ENCODE measurements at regions not wholly inside any gene's neighbourhood (a gene's known extent, or its start where the extent isn't known, plus 50 kb on each side); places are given as distances from the start of the nearest gene placed in this dataset.
"Not testable (repeated sequence)": the region's sequence is repeated elsewhere in the genome, so short reads cannot be mapped to it uniquely, and the experiment has no call there.

DNA sequence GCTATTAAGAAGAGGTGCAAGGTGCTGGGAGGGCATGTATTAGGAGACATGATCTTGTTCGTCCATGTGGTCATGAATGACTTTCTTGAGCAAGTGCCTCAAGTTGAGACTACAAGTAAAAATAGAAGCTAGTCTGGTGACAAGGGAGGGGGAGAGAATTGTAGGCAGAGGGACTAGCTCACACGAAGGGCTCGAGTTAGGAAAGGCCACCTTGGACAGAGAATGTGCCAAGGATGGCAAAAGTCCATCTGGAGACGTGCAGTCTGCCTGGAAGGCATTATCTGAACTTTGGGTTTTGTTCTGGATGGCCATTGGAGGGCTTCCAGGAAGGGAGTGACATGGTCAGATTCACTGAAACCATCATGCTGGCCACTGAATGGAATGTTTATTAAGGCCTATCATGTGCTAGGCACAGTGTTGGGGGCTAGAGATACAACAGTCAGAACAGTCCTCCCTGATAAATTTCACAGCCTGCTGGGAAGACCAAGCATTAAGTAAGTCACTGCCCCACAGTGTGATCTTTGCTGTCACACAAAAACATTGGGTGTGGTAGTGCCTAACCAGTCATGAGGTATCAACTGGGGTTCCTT lies 251.3 kb upstream of the NBPF12 start:
- H3K4me3 ChIP-seq (ENCODE audit: low read length in 3 of 3); H3K9me3 ChIP-seq (ENCODE audit: control insufficient read depth in 2 of 3, insufficient read depth in 1 of 3, low read length in 3 of 3); DNase-seq; H3K27ac ChIP-seq (ENCODE audit: low read depth in 2 of 2, low read length in 2 of 2); intact Hi-C loops (cut with DNase I); H3K9ac ChIP-seq (ENCODE audit: low read length in 3 of 3); FAIRE-seq; H3K36me3 ChIP-seq (ENCODE audit: control insufficient read depth in 2 of 3, insufficient read depth in 3 of 3, low read length in 3 of 3); H3K27me3 ChIP-seq (ENCODE audit: control insufficient read depth, insufficient read depth, low read length); H3K4me1 ChIP-seq (ENCODE audit: control insufficient read depth in 2 of 3, insufficient read depth in 2 of 3, low read depth in 1 of 3, low read length in 3 of 3): not testable (repeated sequence)

- H3K9me3 ChIP-seq (ENCODE audit: control insufficient read depth in 2 of 3, insufficient read depth in 1 of 3, low read length in 3 of 3); H3K4me3 ChIP-seq (ENCODE audit: low read length in 3 of 3); H3K4me1 ChIP-seq (ENCODE audit: control insufficient read depth in 2 of 3, insufficient read depth in 2 of 3, low read depth in 1 of 3, low read length in 3 of 3); FAIRE-seq; H3K27me3 ChIP-seq (ENCODE audit: control insufficient read depth, insufficient read depth, low read length); DNase-seq; H3K36me3 ChIP-seq (ENCODE audit: control insufficient read depth in 2 of 3, insufficient read depth in 3 of 3, low read length in 3 of 3); H3K27ac ChIP-seq (ENCODE audit: low read depth in 2 of 2, low read length in 2 of 2); H3K9ac ChIP-seq (ENCODE audit: low read length in 3 of 3); intact Hi-C loops (cut with DNase I): not testable (repeated sequence)
These were observed 255.0 kb upstream of the NBPF12 start for GRCh38 chr1:146683126-146683429.

DNA sequence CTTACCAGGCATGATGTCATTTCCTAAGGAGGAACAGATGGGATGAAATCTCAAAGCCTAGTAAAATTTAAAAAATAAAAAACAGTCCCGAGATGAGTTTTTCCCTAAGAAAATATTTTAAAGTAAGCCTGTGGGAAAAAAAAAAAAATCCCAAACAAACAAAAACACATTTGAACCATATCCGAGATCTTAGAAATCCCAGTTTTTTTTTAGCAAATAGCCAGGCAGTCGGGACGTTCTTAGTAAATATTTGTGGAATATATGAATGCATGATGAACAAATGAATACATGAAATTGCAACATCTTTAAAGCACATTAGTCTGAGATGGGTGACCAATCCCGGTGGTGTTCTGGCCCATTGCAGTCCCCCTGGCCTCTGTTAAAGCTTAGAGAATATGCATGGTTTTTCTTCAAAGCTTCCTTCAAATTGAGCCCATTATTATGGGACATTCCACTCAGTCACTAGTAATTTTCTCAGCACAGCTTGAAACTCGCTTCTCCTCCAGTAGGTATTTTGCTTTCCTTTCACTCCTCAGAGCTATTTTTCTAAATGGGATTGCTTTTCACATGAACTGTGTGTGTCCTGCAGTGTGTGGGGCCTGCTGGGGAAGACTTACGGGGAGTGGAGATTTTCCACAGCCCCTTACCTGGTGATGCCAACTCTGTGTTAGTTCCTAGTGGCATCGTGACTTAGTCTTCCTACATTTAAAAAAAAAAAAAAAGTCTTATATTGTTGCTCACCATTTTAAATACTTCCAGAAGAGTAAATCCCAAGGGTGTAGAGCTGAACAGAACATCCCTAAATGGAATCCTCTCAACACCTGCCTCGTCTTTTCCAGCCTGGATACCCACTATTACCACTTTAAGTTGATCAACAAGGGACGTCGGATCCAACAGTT lies 255.6 kb upstream of the NBPF12 start:
- H3K27ac ChIP-seq (ENCODE audit: low read depth in 2 of 2, low read length in 2 of 2); H3K4me1 ChIP-seq (ENCODE audit: control insufficient read depth in 2 of 3, insufficient read depth in 2 of 3, low read depth in 1 of 3, low read length in 3 of 3); H3K4me3 ChIP-seq (ENCODE audit: low read length in 3 of 3); intact Hi-C loops (cut with DNase I); FAIRE-seq; H3K9ac ChIP-seq (ENCODE audit: low read length in 3 of 3); H3K9me3 ChIP-seq (ENCODE audit: control insufficient read depth in 2 of 3, insufficient read depth in 1 of 3, low read length in 3 of 3); H3K27me3 ChIP-seq (ENCODE audit: control insufficient read depth, insufficient read depth, low read length); DNase-seq; H3K36me3 ChIP-seq (ENCODE audit: control insufficient read depth in 2 of 3, insufficient read depth in 3 of 3, low read length in 3 of 3): not testable (repeated sequence)

- H3K27ac ChIP-seq (ENCODE audit: low read depth in 2 of 2, low read length in 2 of 2); H3K9me3 ChIP-seq (ENCODE audit: control insufficient read depth in 2 of 3, insufficient read depth in 1 of 3, low read length in 3 of 3); intact Hi-C loops (cut with DNase I); H3K9ac ChIP-seq (ENCODE audit: low read length in 3 of 3); FAIRE-seq; DNase-seq; H3K4me1 ChIP-seq (ENCODE audit: control insufficient read depth in 2 of 3, insufficient read depth in 2 of 3, low read depth in 1 of 3, low read length in 3 of 3); H3K4me3 ChIP-seq (ENCODE audit: low read length in 3 of 3); H3K27me3 ChIP-seq (ENCODE audit: control insufficient read depth, insufficient read depth, low read length); H3K36me3 ChIP-seq (ENCODE audit: control insufficient read depth in 2 of 3, insufficient read depth in 3 of 3, low read length in 3 of 3): not testable (repeated sequence)
These were observed 264.3 kb upstream of the NBPF12 start for GRCh38 chr1:146673729-146674299.

DNA sequence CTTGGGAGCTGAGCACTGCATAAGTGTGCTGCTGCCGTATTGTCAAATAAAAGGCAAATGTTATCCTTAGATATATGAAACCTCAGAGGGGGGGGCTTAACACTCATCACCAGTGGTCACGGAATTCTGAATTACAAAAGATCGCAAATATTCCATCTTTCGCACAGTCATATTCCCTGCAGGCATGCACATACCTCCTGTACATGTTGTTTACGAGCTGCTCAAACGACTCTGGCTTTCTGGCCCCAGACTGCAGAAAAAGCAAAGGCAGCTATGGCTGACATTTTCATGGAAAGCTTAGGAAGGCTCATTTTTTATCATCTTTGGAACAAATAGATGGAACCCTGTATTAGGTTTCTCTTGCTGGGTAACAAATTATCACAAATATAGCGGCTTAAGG lies 265.5 kb upstream of the NBPF12 start:
- H3K36me3 ChIP-seq (ENCODE audit: control insufficient read depth in 2 of 3, insufficient read depth in 3 of 3, low read length in 3 of 3); H3K9ac ChIP-seq (ENCODE audit: low read length in 3 of 3); FAIRE-seq; H3K27ac ChIP-seq (ENCODE audit: low read depth in 2 of 2, low read length in 2 of 2); H3K27me3 ChIP-seq (ENCODE audit: control insufficient read depth, insufficient read depth, low read length); intact Hi-C loops (cut with DNase I); H3K9me3 ChIP-seq (ENCODE audit: control insufficient read depth in 2 of 3, insufficient read depth in 1 of 3, low read length in 3 of 3); H3K4me1 ChIP-seq (ENCODE audit: control insufficient read depth in 2 of 3, insufficient read depth in 2 of 3, low read depth in 1 of 3, low read length in 3 of 3); H3K4me3 ChIP-seq (ENCODE audit: low read length in 3 of 3); DNase-seq: not testable (repeated sequence)

GRCh38 chr1:146671588-146671987 lies 266.5 kb upstream of the NBPF12 start:
- H3K4me3 ChIP-seq (ENCODE audit: low read length in 3 of 3); H3K4me1 ChIP-seq (ENCODE audit: control insufficient read depth in 2 of 3, insufficient read depth in 2 of 3, low read depth in 1 of 3, low read length in 3 of 3); H3K27me3 ChIP-seq (ENCODE audit: control insufficient read depth, insufficient read depth, low read length); intact Hi-C loops (cut with DNase I); H3K9me3 ChIP-seq (ENCODE audit: control insufficient read depth in 2 of 3, insufficient read depth in 1 of 3, low read length in 3 of 3); H3K27ac ChIP-seq (ENCODE audit: low read depth in 2 of 2, low read length in 2 of 2); DNase-seq; H3K9ac ChIP-seq (ENCODE audit: low read length in 3 of 3); FAIRE-seq; H3K36me3 ChIP-seq (ENCODE audit: control insufficient read depth in 2 of 3, insufficient read depth in 3 of 3, low read length in 3 of 3): not testable (repeated sequence)

DNA sequence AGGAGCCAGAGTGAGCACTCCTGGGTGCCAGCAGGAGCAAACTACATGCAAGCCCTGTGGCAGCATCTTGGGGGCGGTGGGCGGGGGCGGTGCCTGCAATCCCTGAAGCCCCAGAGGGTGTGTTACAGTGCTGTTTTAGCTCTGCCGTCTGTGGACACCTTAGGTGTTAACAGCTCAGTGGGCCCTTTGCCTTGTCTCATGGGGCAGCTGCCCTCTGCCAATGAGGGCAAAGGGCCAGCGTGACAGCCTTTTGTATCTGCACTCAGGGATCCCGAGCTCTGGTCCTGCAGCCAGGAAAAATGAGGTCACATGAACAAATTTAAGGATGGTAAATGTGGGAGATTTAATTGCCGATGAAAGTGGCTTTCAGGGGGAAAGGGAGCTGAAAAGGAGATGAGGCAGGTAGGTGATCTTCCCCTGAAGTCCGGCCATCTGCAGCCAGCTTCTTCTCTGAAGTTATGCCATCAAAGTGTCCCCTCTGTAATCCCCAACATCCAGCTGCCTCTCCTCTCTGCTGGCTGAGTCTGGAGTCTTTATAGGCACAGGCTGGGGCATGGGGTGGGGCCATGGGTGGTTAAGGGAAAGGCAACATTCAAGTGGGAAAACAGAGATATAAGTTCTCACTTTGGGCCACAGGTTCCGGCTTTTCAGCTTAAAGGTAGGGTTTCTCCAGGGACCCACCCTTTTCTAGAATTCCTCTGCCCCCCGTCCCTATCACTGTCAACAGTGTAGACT lies 267.1 kb upstream of the NBPF12 start:
- intact Hi-C loops (cut with DNase I); FAIRE-seq; H3K4me1 ChIP-seq (ENCODE audit: control insufficient read depth in 2 of 3, insufficient read depth in 2 of 3, low read depth in 1 of 3, low read length in 3 of 3); H3K36me3 ChIP-seq (ENCODE audit: control insufficient read depth in 2 of 3, insufficient read depth in 3 of 3, low read length in 3 of 3); H3K9me3 ChIP-seq (ENCODE audit: control insufficient read depth in 2 of 3, insufficient read depth in 1 of 3, low read length in 3 of 3); H3K27ac ChIP-seq (ENCODE audit: low read depth in 2 of 2, low read length in 2 of 2); DNase-seq; H3K9ac ChIP-seq (ENCODE audit: low read length in 3 of 3); H3K27me3 ChIP-seq (ENCODE audit: control insufficient read depth, insufficient read depth, low read length); H3K4me3 ChIP-seq (ENCODE audit: low read length in 3 of 3): not testable (repeated sequence)

DNA sequence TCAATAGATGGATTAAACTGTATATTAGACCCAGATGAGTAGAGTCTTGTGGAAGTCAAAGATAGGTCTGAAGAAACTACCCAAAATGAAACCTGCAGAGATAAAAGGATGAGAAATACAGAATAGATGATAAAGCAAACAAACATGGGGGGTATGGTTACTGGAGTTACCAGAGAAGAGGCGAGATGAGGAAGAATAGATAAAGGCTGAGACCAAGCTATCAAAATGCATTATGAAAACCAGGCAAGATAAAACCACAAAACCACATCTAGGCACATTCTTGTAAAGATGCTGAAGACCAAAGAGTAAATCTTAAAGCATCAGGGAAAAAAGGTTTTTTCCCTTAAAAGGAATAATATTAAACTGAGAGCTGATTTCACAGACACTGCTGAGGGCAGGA lies 271.8 kb upstream of the NBPF12 start:
- H3K9me3 ChIP-seq (ENCODE audit: control insufficient read depth in 2 of 3, insufficient read depth in 1 of 3, low read length in 3 of 3); DNase-seq; H3K9ac ChIP-seq (ENCODE audit: low read length in 3 of 3); H3K4me1 ChIP-seq (ENCODE audit: control insufficient read depth in 2 of 3, insufficient read depth in 2 of 3, low read depth in 1 of 3, low read length in 3 of 3); H3K36me3 ChIP-seq (ENCODE audit: control insufficient read depth in 2 of 3, insufficient read depth in 3 of 3, low read length in 3 of 3); H3K27me3 ChIP-seq (ENCODE audit: control insufficient read depth, insufficient read depth, low read length); H3K27ac ChIP-seq (ENCODE audit: low read depth in 2 of 2, low read length in 2 of 2); H3K4me3 ChIP-seq (ENCODE audit: low read length in 3 of 3); intact Hi-C loops (cut with DNase I); FAIRE-seq: not testable (repeated sequence)
